GM23338 (cell line): ENCODE measurements at regions not wholly inside any gene's neighbourhood (a gene's known extent, or its start where the extent isn't known, plus 50 kb on each side); places are given as distances from the start of the nearest gene placed in this dataset.

Source experiments
- ATAC-seq: fragments of 200-7000 bp; cut with Tn5 transposase; 3 replicates; pipeline ENCODE4 v1.9.1; 2020
- DNase-seq: peaks from one replicate; pipeline ENCODE4 v3.0.0-alpha.2; 2015; ENCODE audit warnings: low spot score
- H2AFZ ChIP-seq: fragments of 200-600 bp; sonication (generic); 2 replicates; pipeline ENCODE4 v1.8.0; 2016; ENCODE audit warnings: antibody characterized with exemption, mild to moderate bottlenecking, moderate library complexity
- H3F3A ChIP-seq: fragments of 200-600 bp; sonication (generic); replicated peaks from 2 replicates; pipeline ENCODE4 v1.8.0; 2017; ENCODE audit warnings: antibody characterized with exemption, mixed run types, low read depth
- H3K27ac ChIP-seq: fragments of 200-600 bp; sonication (generic); 2 replicates; pipeline ENCODE4 v1.6.1; 2016; ENCODE audit warnings: low read depth
- H3K27me3 ChIP-seq: fragments of 200-600 bp; sonication (generic); 2 replicates; pipeline ENCODE4 v1.8.0; 2016; ENCODE audit warnings: mild to moderate bottlenecking, mixed run types, moderate library complexity; ENCODE audit not compliant: insufficient read depth
- H3K36me3 ChIP-seq: fragments of 200-600 bp; sonication (generic); 2 replicates; pipeline ENCODE4 v1.8.0; 2016; ENCODE audit warnings: mild to moderate bottlenecking; ENCODE audit not compliant: insufficient read depth
- H3K4me1 ChIP-seq: fragments of 200-600 bp; sonication (generic); 2 replicates; pipeline ENCODE4 v1.8.0; 2016; ENCODE audit warnings: mild to moderate bottlenecking, moderate library complexity; ENCODE audit not compliant: insufficient read depth
- H3K4me2 ChIP-seq: fragments of 200-600 bp; sonication (generic); 2 replicates; pipeline ENCODE4 v1.7.1; 2017; ENCODE audit warnings: mixed run types
- H3K4me3 ChIP-seq: fragments of 200-600 bp; sonication (generic); 2 replicates; pipeline ENCODE4 v1.6.1; 2016; ENCODE audit warnings: mixed run types
- H3K79me2 ChIP-seq: fragments of 200-600 bp; sonication (generic); replicated peaks from 2 replicates; pipeline ENCODE4 v1.8.0; 2017; ENCODE audit warnings: mild to moderate bottlenecking; ENCODE audit not compliant: insufficient read depth
- H3K9me2 ChIP-seq: fragments of 200-600 bp; sonication (generic); 2 replicates; pipeline ENCODE4 v1.8.0; 2017; ENCODE audit not compliant: insufficient read depth
- H4K20me1 ChIP-seq: fragments of 200-600 bp; sonication (generic); replicated peaks from 2 replicates; pipeline ENCODE4 v1.8.0; 2017; ENCODE audit warnings: mild to moderate bottlenecking; ENCODE audit not compliant: insufficient read depth
- H3K27ac Mint-ChIP-seq: 2 replicates; pipeline ENCODE4 v1.8.0; 2020; ENCODE audit warnings: inconsistent platforms, mild to moderate bottlenecking, moderate library complexity, mixed read lengths
- H3K27me3 Mint-ChIP-seq: 3 replicates; pipeline ENCODE4 v1.8.0; 2022; ENCODE audit warnings: low read depth, mild to moderate bottlenecking, moderate library complexity, mixed read lengths, inconsistent platforms; ENCODE audit not compliant: insufficient read depth, poor library complexity
- H3K36me3 Mint-ChIP-seq: 3 replicates; pipeline ENCODE4 v1.8.0; 2021; ENCODE audit warnings: low read depth, mild to moderate bottlenecking, inconsistent platforms, moderate library complexity, mixed read lengths
- H3K4me1 Mint-ChIP-seq: 3 replicates; pipeline ENCODE4 v1.8.0; 2020; ENCODE audit warnings: mild to moderate bottlenecking, inconsistent platforms, mixed read lengths
- H3K4me3 Mint-ChIP-seq: 3 replicates; pipeline ENCODE4 v1.8.0; 2021; ENCODE audit warnings: moderate library complexity, mild to moderate bottlenecking, inconsistent platforms, mixed read lengths
- H3K9me3 Mint-ChIP-seq: 3 replicates; pipeline ENCODE4 v1.8.0; 2020; ENCODE audit warnings: moderate library complexity, mild to moderate bottlenecking, inconsistent platforms, mixed read lengths
- EZH2phosphoT487 ChIP-seq: fragments of 200-600 bp; sonication (generic); IDR thresholded peaks from one replicate; pipeline ENCODE4 v1.8.1; 2018; ENCODE audit warnings: antibody characterized with exemption; ENCODE audit not compliant: unreplicated experiment
- NANOG ChIP-seq: IDR thresholded peaks from 2 replicates; pipeline ENCODE4 v1.6.1; 2016; ENCODE audit warnings: antibody characterized with exemption, borderline replicate concordance
- ZNF462 ChIP-seq: fragments of 250-450 bp; sonication (Bioruptor Pico); IDR thresholded peaks from 2 replicates; pipeline ENCODE4 v1.5.0; 2020; ENCODE audit warnings: mild to moderate bottlenecking, moderate library complexity

GRCh38 chr1:87715052-87715451 lies 386.4 kb downstream of the LMO4 start:
- H4K20me1 ChIP-seq, result no peaks in the 10 kb centered on the region
- no peaks in the 10 kb centered on the region for H3K36me3 ChIP-seq
- Mint-ChIP-seq H3K27ac (no peak overlapping the region), H3K9me3 (no peaks in the 10 kb centered on the region), H3K36me3 (no peaks in the 10 kb centered on the region), H3K4me1 (no peaks in the 10 kb centered on the region), H3K27me3 (peaks cover 5% of the 10 kb centered on the region), H3K4me3 (no peak overlapping the region)
- no peaks in the 10 kb centered on the region for H3K4me1 ChIP-seq
- no peak overlapping the region for H3K27ac ChIP-seq
- H3F3A ChIP-seq, result no peaks in the 10 kb centered on the region
- H3K4me3 ChIP-seq, result no peak overlapping the region
- H3K79me2 ChIP-seq, result no peaks in the 10 kb centered on the region
- no peaks in the 10 kb centered on the region for H3K27me3 ChIP-seq
- no peak overlapping the region for H3K4me2 ChIP-seq
- ATAC-seq, result no peak
- no peak for DNase-seq
- no peak for TF ChIP-seq NANOG
- no peaks in the 10 kb centered on the region for H3K9me2 ChIP-seq
- H2AFZ ChIP-seq, result no peak overlapping the region

GRCh38 chr1:87715471-87715870 lies 386.8 kb downstream of the LMO4 start:
- peaks cover 5% of the 10 kb centered on the region for H3K27me3 Mint-ChIP-seq
- H2AFZ ChIP-seq, result no peak overlapping the region
- H3K27ac ChIP-seq, result no peak overlapping the region
- no peak overlapping the region for H3K4me3 Mint-ChIP-seq
- H3K27ac Mint-ChIP-seq, result no peak overlapping the region
- H3K4me2 ChIP-seq, result no peak overlapping the region
- H3K9me2 ChIP-seq, result no peaks in the 10 kb centered on the region
- no peaks in the 10 kb centered on the region for H3K9me3 Mint-ChIP-seq
- no peaks in the 10 kb centered on the region for H4K20me1 ChIP-seq
- H3K36me3 ChIP-seq, result no peaks in the 10 kb centered on the region
- H3K36me3 Mint-ChIP-seq, result no peaks in the 10 kb centered on the region
- ATAC-seq (no peak), DNase-seq (no peak)
- no peak for TF ChIP-seq EZH2phosphoT487
- no peak for TF ChIP-seq ZNF462 (CRISPR knock-in tag)
- TF ChIP-seq NANOG, result no peak
- no peaks in the 10 kb centered on the region for H3K4me1 ChIP-seq
- H3K4me3 ChIP-seq, result no peak overlapping the region
- H3K4me1 Mint-ChIP-seq, result no peaks in the 10 kb centered on the region
- no peaks in the 10 kb centered on the region for H3F3A ChIP-seq
- H3K79me2 ChIP-seq, result no peaks in the 10 kb centered on the region
- H3K27me3 ChIP-seq, result no peaks in the 10 kb centered on the region
